ENCODE measurements at regions not wholly inside any gene's neighbourhood (a gene's known extent, or its start where the extent isn't known, plus 50 kb on each side); places are given as distances from the start of the nearest gene placed in this dataset.
"Not testable (repeated sequence)": the region's sequence is repeated elsewhere in the genome, so short reads cannot be mapped to it uniquely, and the experiment has no call there.

- DNase-seq, result no peak
These were observed 113.0 kb upstream of the KIF2A start for GRCh38 chr5:62192958-62193357.

- not testable (repeated sequence) for DNase-seq
These were observed 109.5 kb upstream of the KIF2A start for GRCh38 chr5:62196532-62196931.

GRCh38 chr5:62197697-62198096, 108.3 kb upstream of the KIF2A start:
- no peak for DNase-seq

- no peak for DNase-seq
These were observed 107.6 kb upstream of the KIF2A start for GRCh38 chr5:62198421-62198820.

GRCh38 chr5:62199792-62200716, 106.0 kb upstream of the KIF2A start:
- DNase-seq, result no peak

- no peak for DNase-seq
These were observed 99.7 kb upstream of the KIF2A start for GRCh38 chr5:62206150-62206829.

- no peak for DNase-seq
These were observed 97.7 kb upstream of the KIF2A start for GRCh38 chr5:62208218-62208852.

GRCh38 chr5:62211405-62211804, 94.6 kb upstream of the KIF2A start:
- no peak for DNase-seq

GRCh38 chr5:62212648-62213047, 93.4 kb upstream of the KIF2A start:
- DNase-seq, result no peak

- no peak for DNase-seq
These were observed 91.3 kb upstream of the KIF2A start for GRCh38 chr5:62214701-62215100.

GRCh38 chr5:62216603-62217002, 89.4 kb upstream of the KIF2A start:
- not testable (repeated sequence) for DNase-seq

GRCh38 chr5:62217095-62217494, 88.9 kb upstream of the KIF2A start:
- not testable (repeated sequence) for DNase-seq

GRCh38 chr5:62218860-62219259, 87.1 kb upstream of the KIF2A start:
- DNase-seq, result not testable (repeated sequence)

GRCh38 chr5:62221881-62222280, 84.1 kb upstream of the KIF2A start:
- not testable (repeated sequence) for DNase-seq

- DNase-seq, result not testable (repeated sequence)
These were observed 83.7 kb upstream of the KIF2A start for GRCh38 chr5:62222305-62222704.

- DNase-seq, result peak; percentile 73 to 77
These were observed 82.7 kb upstream of the KIF2A start for GRCh38 chr5:62223312-62223670.

- not testable (repeated sequence) for DNase-seq
These were observed 80.9 kb upstream of the KIF2A start for GRCh38 chr5:62224987-62225601.

- DNase-seq, result not testable (repeated sequence)
These were observed 75.1 kb upstream of the KIF2A start for GRCh38 chr5:62230876-62231388.

GRCh38 chr5:62231576-62231975, 74.4 kb upstream of the KIF2A start:
- no peak for DNase-seq

GRCh38 chr5:62232218-62232617, 73.8 kb upstream of the KIF2A start:
- DNase-seq, result not testable (repeated sequence)

GRCh38 chr5:62233083-62234046, 72.6 kb upstream of the KIF2A start:
- not testable (repeated sequence) for DNase-seq

GRCh38 chr5:62236593-62236992, 69.4 kb upstream of the KIF2A start:
- peak; percentile 29 to 53 for DNase-seq
